ENCODE measurements at regions not wholly inside any gene's neighbourhood (a gene's known extent, or its start where the extent isn't known, plus 50 kb on each side); places are given as distances from the start of the nearest gene placed in this dataset.

- Histone ChIP-seq H3K27ac (ENCODE audit: low read depth, low read length) (no peak overlapping the region), H3K9me3 (ENCODE audit: control insufficient read depth, low read length) (no peaks in the 10 kb centered on the region), H3K36me3 (ENCODE audit: control insufficient read depth, insufficient read depth, low read length) (no peaks in the 10 kb centered on the region), H3K27me3 (ENCODE audit: control insufficient read depth, insufficient read depth, low read length, poor library complexity, severe bottlenecking) (no peaks in the 10 kb centered on the region), H3K4me3 (ENCODE audit: low read length) (no peak overlapping the region), H3K4me1 (ENCODE audit: control insufficient read depth, insufficient read depth, low read length) (no peaks in the 10 kb centered on the region), H3K9ac (ENCODE audit: extremely low read depth, low read length, poor library complexity, severe bottlenecking) (no peak overlapping the region)
- Mint-ChIP-seq H3K9me3 (no peaks in the 10 kb centered on the region), H3K27ac (no peak overlapping the region), H3K27me3 (ENCODE audit: insufficient read depth) (no peaks in the 10 kb centered on the region), H3K4me1 (no peaks in the 10 kb centered on the region), H3K36me3 (ENCODE audit: low read depth) (no peaks in the 10 kb centered on the region), H3K4me3 (no peak overlapping the region)
- no peak for DNase-seq
- TF ChIP-seq, protein P1, sequence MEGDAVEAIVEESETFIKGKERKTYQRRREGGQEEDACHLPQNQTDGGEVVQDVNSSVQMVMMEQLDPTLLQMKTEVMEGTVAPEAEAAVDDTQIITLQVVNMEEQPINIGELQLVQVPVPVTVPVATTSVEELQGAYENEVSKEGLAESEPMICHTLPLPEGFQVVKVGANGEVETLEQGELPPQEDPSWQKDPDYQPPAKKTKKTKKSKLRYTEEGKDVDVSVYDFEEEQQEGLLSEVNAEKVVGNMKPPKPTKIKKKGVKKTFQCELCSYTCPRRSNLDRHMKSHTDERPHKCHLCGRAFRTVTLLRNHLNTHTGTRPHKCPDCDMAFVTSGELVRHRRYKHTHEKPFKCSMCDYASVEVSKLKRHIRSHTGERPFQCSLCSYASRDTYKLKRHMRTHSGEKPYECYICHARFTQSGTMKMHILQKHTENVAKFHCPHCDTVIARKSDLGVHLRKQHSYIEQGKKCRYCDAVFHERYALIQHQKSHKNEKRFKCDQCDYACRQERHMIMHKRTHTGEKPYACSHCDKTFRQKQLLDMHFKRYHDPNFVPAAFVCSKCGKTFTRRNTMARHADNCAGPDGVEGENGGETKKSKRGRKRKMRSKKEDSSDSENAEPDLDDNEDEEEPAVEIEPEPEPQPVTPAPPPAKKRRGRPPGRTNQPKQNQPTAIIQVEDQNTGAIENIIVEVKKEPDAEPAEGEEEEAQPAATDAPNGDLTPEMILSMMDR (conservative IDR thresholded peaks at IDR 0.05): no peak
- WGBS, 2 experiments (ENCODE audit: insufficient coverage in 1 of 2, insufficient read length in 1 of 2): 88 to 90% methylated on average over 1 to 2 of the region's 2 CpGs
Measured at GRCh38 chr2:162912787-162913186, 74.2 kb upstream of the KCNH7 start.

DNA sequence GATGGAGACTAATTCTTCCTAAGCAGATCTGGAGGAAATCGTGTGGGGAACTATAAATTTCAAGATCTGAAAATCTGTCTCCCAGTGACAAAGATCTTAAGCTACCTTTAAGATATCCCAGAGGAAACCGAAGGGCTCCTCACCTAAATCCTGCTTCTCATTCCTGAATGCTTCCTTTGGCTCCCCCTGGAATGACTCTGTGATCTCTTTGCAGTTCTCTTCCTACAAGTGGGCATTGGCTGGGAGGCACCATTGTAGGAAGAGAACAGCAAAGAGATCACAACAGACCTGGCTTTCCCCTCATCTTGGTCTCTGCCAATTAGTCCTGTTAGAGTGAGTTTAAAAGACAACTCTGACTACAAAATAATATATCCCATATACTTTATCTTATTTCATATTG lies 70.0 kb upstream of the KCNH7 start:
- Histone ChIP-seq H3K4me1 (ENCODE audit: control insufficient read depth, insufficient read depth, low read length) (no peaks in the 10 kb centered on the region), H3K27ac (ENCODE audit: low read depth, low read length) (no peak overlapping the region), H3K27me3 (ENCODE audit: control insufficient read depth, insufficient read depth, low read length, poor library complexity, severe bottlenecking) (no peaks in the 10 kb centered on the region), H3K4me3 (ENCODE audit: low read length) (no peak overlapping the region), H3K9ac (ENCODE audit: extremely low read depth, low read length, poor library complexity, severe bottlenecking) (no peak overlapping the region), H3K36me3 (ENCODE audit: control insufficient read depth, insufficient read depth, low read length) (no peaks in the 10 kb centered on the region), H3K9me3 (ENCODE audit: control insufficient read depth, low read length) (no peaks in the 10 kb centered on the region)
- no peaks in the 10 kb centered on the region for H3K4me1 Mint-ChIP-seq
- TF ChIP-seq, protein P1 (conservative IDR thresholded peaks at IDR 0.05): peak; percentile 44
- H3K36me3 Mint-ChIP-seq (ENCODE audit: low read depth): no peaks in the 10 kb centered on the region
- no peak overlapping the region for H3K4me3 Mint-ChIP-seq
- H3K9me3 Mint-ChIP-seq: no peaks in the 10 kb centered on the region
- peak; percentile 63 for DNase-seq
- H3K27me3 Mint-ChIP-seq (ENCODE audit: insufficient read depth): no peaks in the 10 kb centered on the region
- 67 to 85% methylated on average over 2 of the region's 2 CpGs for WGBS, 2 experiments (ENCODE audit: insufficient coverage in 1 of 2, insufficient read length in 1 of 2)
- H3K27ac Mint-ChIP-seq: no peak overlapping the region

DNA sequence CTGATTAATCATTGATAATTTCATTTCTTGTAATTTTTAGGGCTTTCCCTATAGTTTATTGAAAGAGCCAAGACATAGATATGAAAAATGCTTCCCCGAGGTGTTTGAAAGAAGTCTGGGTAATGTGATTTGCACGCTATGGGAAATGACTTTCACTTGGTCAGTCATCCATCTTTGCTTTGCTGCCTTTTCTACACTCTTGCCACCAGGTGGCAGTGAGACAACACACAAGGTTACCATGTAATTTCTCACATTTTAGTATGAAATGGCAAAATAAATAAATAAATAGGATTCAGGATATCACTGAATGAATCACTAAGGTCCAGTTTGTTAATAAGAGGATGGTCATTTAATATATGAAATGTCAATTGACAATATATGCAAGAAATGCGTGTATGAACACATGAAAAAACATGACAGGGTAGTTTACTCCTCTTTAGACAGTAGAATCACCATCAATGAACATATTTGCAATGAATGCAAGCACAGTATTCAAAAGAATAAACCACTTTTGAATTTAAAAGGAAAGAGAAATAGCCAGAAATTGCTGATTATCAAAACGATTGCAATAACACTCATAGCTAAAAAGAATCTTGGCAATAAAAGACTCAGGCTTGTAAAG lies 52.2 kb upstream of the KCNH7 start:
- H3K9ac ChIP-seq (ENCODE audit: extremely low read depth, low read length, poor library complexity, severe bottlenecking): no peak overlapping the region
- no peak overlapping the region for H3K4me3 ChIP-seq (ENCODE audit: low read length)
- H3K27ac Mint-ChIP-seq: no peak overlapping the region
- H3K4me1 ChIP-seq (ENCODE audit: control insufficient read depth, insufficient read depth, low read length): no peaks in the 10 kb centered on the region
- 57% methylated on average over 4 of the region's 4 CpGs; no CpG with 5 or more reads in 1 of the 2 experiments for WGBS, 2 experiments (ENCODE audit: insufficient coverage in 1 of 2, insufficient read length in 1 of 2)
- H3K4me3 Mint-ChIP-seq: no peak overlapping the region
- no peaks in the 10 kb centered on the region for H3K9me3 ChIP-seq (ENCODE audit: control insufficient read depth, low read length)
- peak; percentile 57 for DNase-seq
- TF ChIP-seq, protein P1 (conservative IDR thresholded peaks at IDR 0.05): peak; percentile 95
- no peak overlapping the region for H3K27ac ChIP-seq (ENCODE audit: low read depth, low read length)
- H3K36me3 Mint-ChIP-seq (ENCODE audit: low read depth): no peaks in the 10 kb centered on the region
- no peaks in the 10 kb centered on the region for H3K27me3 Mint-ChIP-seq (ENCODE audit: insufficient read depth)
- H3K9me3 Mint-ChIP-seq: no peaks in the 10 kb centered on the region
- no peaks in the 10 kb centered on the region for H3K27me3 ChIP-seq (ENCODE audit: control insufficient read depth, insufficient read depth, low read length, poor library complexity, severe bottlenecking)
- no peaks in the 10 kb centered on the region for H3K4me1 Mint-ChIP-seq
- no peaks in the 10 kb centered on the region for H3K36me3 ChIP-seq (ENCODE audit: control insufficient read depth, insufficient read depth, low read length)

Measured in endodermal cell (in vitro differentiated cells).